ENCODE measurements at regions not wholly inside any gene's neighbourhood (a gene's known extent, or its start where the extent isn't known, plus 50 kb on each side); places are given as distances from the start of the nearest gene placed in this dataset.

GRCh38 chr10:71004176-71005075 lies 116.1 kb upstream of the PCBD1 start:
- no peak overlapping the region for H2AFZ ChIP-seq (ENCODE audit: low read depth, low read length)
- no peak overlapping the region for H3K27ac ChIP-seq (ENCODE audit: low read length)
- no peak overlapping the region for H3K4me3 ChIP-seq (ENCODE audit: low read depth in 1 of 2, low read length in 2 of 2)
- no peaks in the 10 kb centered on the region for H4K20me1 ChIP-seq (ENCODE audit: insufficient read depth, low read length)
- no peaks in the 10 kb centered on the region for H3K4me1 ChIP-seq (ENCODE audit: insufficient read depth, low read length)
- peaks cover 4% of the 10 kb centered on the region for H3K27me3 ChIP-seq (ENCODE audit: insufficient read depth, low read length, poor library complexity)
- no peak for ATAC-seq (ENCODE audit: insufficient read depth, low read depth)
- H3K9ac ChIP-seq (ENCODE audit: low read depth, low read length): no peak overlapping the region
- no peak for DNase-seq
- no peaks in the 10 kb centered on the region for H3K36me3 ChIP-seq (ENCODE audit: insufficient read depth, low read length)
- H3K9me3 ChIP-seq (ENCODE audit: insufficient read depth, low read length, severe bottlenecking): no peaks in the 10 kb centered on the region
- no peaks in the 10 kb centered on the region for H3K79me2 ChIP-seq (ENCODE audit: insufficient read depth, low read length)
- TF ChIP-seq CTCF (IDR thresholded peaks at IDR 0.05; ENCODE audit: borderline replicate concordance, extremely low read depth, low read length, poor library complexity, severe bottlenecking) (no peak), EZH2 (IDR thresholded peaks at IDR 0.05; ENCODE audit: borderline replicate concordance, low read depth, low read length, severe bottlenecking) (no peak)
- H3K4me2 ChIP-seq (ENCODE audit: insufficient read depth, low read length): no peak overlapping the region

GRCh38 chr10:71005337-71006305 lies 117.3 kb upstream of the PCBD1 start:
- Histone ChIP-seq H3K27ac (ENCODE audit: low read length) (no peak overlapping the region), H3K4me1 (ENCODE audit: insufficient read depth, low read length) (no peaks in the 10 kb centered on the region), H3K27me3 (ENCODE audit: insufficient read depth, low read length, poor library complexity) (peaks cover 4% of the 10 kb centered on the region), H3K4me2 (ENCODE audit: insufficient read depth, low read length) (no peak overlapping the region), H2AFZ (ENCODE audit: low read depth, low read length) (no peak overlapping the region), H3K9me3 (ENCODE audit: insufficient read depth, low read length, severe bottlenecking) (no peaks in the 10 kb centered on the region), H3K9ac (ENCODE audit: low read depth, low read length) (no peak overlapping the region), H3K4me3 (ENCODE audit: low read depth in 1 of 2, low read length in 2 of 2) (no peak overlapping the region), H3K79me2 (ENCODE audit: insufficient read depth, low read length) (no peaks in the 10 kb centered on the region), H4K20me1 (ENCODE audit: insufficient read depth, low read length) (no peaks in the 10 kb centered on the region), H3K36me3 (ENCODE audit: insufficient read depth, low read length) (no peaks in the 10 kb centered on the region)
- ATAC-seq (ENCODE audit: insufficient read depth, low read depth) (no peak), DNase-seq (no peak)
- TF ChIP-seq CTCF (IDR thresholded peaks at IDR 0.05; ENCODE audit: borderline replicate concordance, extremely low read depth, low read length, poor library complexity, severe bottlenecking) (no peak), EZH2 (IDR thresholded peaks at IDR 0.05; ENCODE audit: borderline replicate concordance, low read depth, low read length, severe bottlenecking) (no peak)

GRCh38 chr10:71006506-71006905 lies 118.1 kb upstream of the PCBD1 start:
- Histone ChIP-seq H3K4me3 (ENCODE audit: low read depth in 1 of 2, low read length in 2 of 2) (no peak overlapping the region), H3K79me2 (ENCODE audit: insufficient read depth, low read length) (no peaks in the 10 kb centered on the region), H3K9me3 (ENCODE audit: insufficient read depth, low read length, severe bottlenecking) (no peaks in the 10 kb centered on the region), H3K27ac (ENCODE audit: low read length) (no peak overlapping the region), H2AFZ (ENCODE audit: low read depth, low read length) (no peak overlapping the region), H3K9ac (ENCODE audit: low read depth, low read length) (no peak overlapping the region), H3K4me1 (ENCODE audit: insufficient read depth, low read length) (no peaks in the 10 kb centered on the region), H4K20me1 (ENCODE audit: insufficient read depth, low read length) (no peaks in the 10 kb centered on the region), H3K27me3 (ENCODE audit: insufficient read depth, low read length, poor library complexity) (peaks cover 4% of the 10 kb centered on the region), H3K36me3 (ENCODE audit: insufficient read depth, low read length) (no peaks in the 10 kb centered on the region), H3K4me2 (ENCODE audit: insufficient read depth, low read length) (no peak overlapping the region)
- no peak for ATAC-seq (ENCODE audit: insufficient read depth, low read depth)
- DNase-seq: no peak
- TF ChIP-seq CTCF (IDR thresholded peaks at IDR 0.05; ENCODE audit: borderline replicate concordance, extremely low read depth, low read length, poor library complexity, severe bottlenecking) (no peak), EZH2 (IDR thresholded peaks at IDR 0.05; ENCODE audit: borderline replicate concordance, low read depth, low read length, severe bottlenecking) (no peak)
